ENCODE measurements at regions not wholly inside any gene's neighbourhood (a gene's known extent, or its start where the extent isn't known, plus 50 kb on each side); places are given as distances from the start of the nearest gene placed in this dataset.

GRCh38 chr5:96113170-96113939 is 151.7 kb upstream of the ELL2 start:
- TF ChIP-seq ATF1 (CRISPR knock-in tag; IDR thresholded peaks at IDR 0.05) (no peak), RELA (CRISPR knock-in tag; IDR thresholded peaks at IDR 0.05; ENCODE audit: borderline replicate concordance) (no peak), CTCF (IDR thresholded peaks at IDR 0.05) (no peak), IRF1 (CRISPR knock-in tag; IDR thresholded peaks at IDR 0.05) (no peak), MYBL2 (CRISPR knock-in tag; IDR thresholded peaks at IDR 0.05) (no peak), IRF2 (CRISPR knock-in tag; IDR thresholded peaks at IDR 0.05; ENCODE audit: borderline replicate concordance, low read depth) (no peak), ZBTB43 (CRISPR knock-in tag; IDR thresholded peaks at IDR 0.05) (no peak), E2F4 (CRISPR knock-in tag; IDR thresholded peaks at IDR 0.05; ENCODE audit: borderline replicate concordance, low read depth) (no peak)
